Panc1 (cell line): ENCODE measurements at regions not wholly inside any gene's neighbourhood (a gene's known extent, or its start where the extent isn't known, plus 50 kb on each side); places are given as distances from the start of the nearest gene placed in this dataset.

Experiments
- ATAC-seq: fragments of 200-7000 bp; cut with Tn5 transposase; 2 replicates; pipeline ENCODE4 v1.9.1; 2020; ENCODE audit warnings: mild to moderate bottlenecking, moderate library complexity
- BruUV-seq: library from RNA; stranded (reverse); fragments of 400-500 nt; replicated peaks from 2 replicates; lab custom pipeline; 2021; lab: Mats Ljungman, UMichigan
- CTCF ChIA-PET: fragments of 300-600 bp; sonication (Branson Sonifier 250); formaldehyde crosslinking; loops from one replicate; lab custom pipeline; 2022; ENCODE audit warnings: antibody characterized with exemption; lab: Charles Lee
- POLR2A ChIA-PET: fragments of 300-600 bp; sonication (Branson Sonifier 250); formaldehyde crosslinking; loops from one replicate; lab custom pipeline; 2022; ENCODE audit warnings: antibody characterized with exemption; lab: Charles Lee
- DNase-seq: peaks from one replicate; pipeline ENCODE4 v3.0.0-alpha.2; 2010; ENCODE audit warnings: low read depth, low spot score
- H3K27ac ChIP-seq: 2 replicates; pipeline ENCODE4 v1.5.1; 2011; ENCODE audit warnings: mild to moderate bottlenecking, low read length, inconsistent platforms
- H3K27me3 ChIP-seq: fragments of 200-500 bp; sonication (Bioruptor generic); 2 replicates; pipeline ENCODE4 v1.6.0; 2014; ENCODE audit warnings: low read length, inconsistent platforms; ENCODE audit not compliant: control insufficient read depth, insufficient read depth
- H3K36me3 ChIP-seq: fragments of 200-500 bp; sonication (Bioruptor generic); 2 replicates; pipeline ENCODE4 v1.5.1; 2014; ENCODE audit warnings: inconsistent platforms, mild to moderate bottlenecking, low read length, moderate library complexity; ENCODE audit not compliant: control insufficient read depth, insufficient read depth
- H3K4me1 ChIP-seq: 2 replicates; pipeline ENCODE4 v1.5.1; 2011; ENCODE audit warnings: inconsistent platforms, mild to moderate bottlenecking, low read length, moderate library complexity; ENCODE audit not compliant: control insufficient read depth, insufficient read depth
- H3K4me3 ChIP-seq, 2 experiments: 2 replicates each; pipeline ENCODE4 v1.5.1; 2011 to 2012; ENCODE audit warnings: low read depth in 2 of 2, low read length in 2 of 2, mild to moderate bottlenecking in 2 of 2, inconsistent platforms in 1 of 2, moderate library complexity in 1 of 2
- H3K9me3 ChIP-seq: fragments of 200-500 bp; sonication (Bioruptor generic); 2 replicates; pipeline ENCODE4 v1.5.1; 2014; ENCODE audit warnings: low read depth, mild to moderate bottlenecking, inconsistent platforms, low read length, moderate library complexity; ENCODE audit not compliant: control insufficient read depth, insufficient read depth
- POLR2AphosphoS5 ChIP-seq: IDR thresholded peaks from 2 replicates; pipeline ENCODE4 v1.6.1; 2012; ENCODE audit warnings: mild to moderate bottlenecking, low read depth, low read length, moderate library complexity
- SIN3A ChIP-seq: IDR thresholded peaks from 2 replicates; pipeline ENCODE4 v1.6.1; 2012; ENCODE audit warnings: low read depth, mild to moderate bottlenecking, low read length, moderate library complexity, borderline replicate concordance; ENCODE audit not compliant: insufficient read depth
- TCF7L2 ChIP-seq: IDR thresholded peaks from 2 replicates; pipeline ENCODE4 v1.6.1; 2011; ENCODE audit warnings: mild to moderate bottlenecking, low read depth, low read length, inconsistent platforms
- in situ Hi-C: cut with HindIII; loops from 2 replicates; pipeline ENCODE4 v1.10.0; 2016; ENCODE audit warnings: low sequenced_read_pairs, low pct_unique_long_range_greater_than_20kb
- intact Hi-C: fragments of 100-400 bp; cut with micrococcal nuclease; formaldehyde crosslinking; loops from one replicate; pipeline ENCODE4 v1.10.0; 2022; ENCODE audit not compliant: unreplicated experiment
- TF ChIP-seq, protein P1 (sequence below), 2 experiments: IDR thresholded peaks; 2 replicates each; pipeline ENCODE4 v1.6.1; 2011 to 2012; ENCODE audit warnings: low read depth in 2 of 2, control low read depth in 1 of 2, low read length in 1 of 2, mild to moderate bottlenecking in 1 of 2, moderate library complexity in 1 of 2; ENCODE audit not compliant: insufficient read depth in 1 of 2
- TF ChIP-seq, protein P2 (sequence below): fragments of 450-650 bp; IDR thresholded peaks from 2 replicates; pipeline ENCODE4 v1.5.1; 2017; ENCODE audit warnings: mild to moderate bottlenecking

DNA sequence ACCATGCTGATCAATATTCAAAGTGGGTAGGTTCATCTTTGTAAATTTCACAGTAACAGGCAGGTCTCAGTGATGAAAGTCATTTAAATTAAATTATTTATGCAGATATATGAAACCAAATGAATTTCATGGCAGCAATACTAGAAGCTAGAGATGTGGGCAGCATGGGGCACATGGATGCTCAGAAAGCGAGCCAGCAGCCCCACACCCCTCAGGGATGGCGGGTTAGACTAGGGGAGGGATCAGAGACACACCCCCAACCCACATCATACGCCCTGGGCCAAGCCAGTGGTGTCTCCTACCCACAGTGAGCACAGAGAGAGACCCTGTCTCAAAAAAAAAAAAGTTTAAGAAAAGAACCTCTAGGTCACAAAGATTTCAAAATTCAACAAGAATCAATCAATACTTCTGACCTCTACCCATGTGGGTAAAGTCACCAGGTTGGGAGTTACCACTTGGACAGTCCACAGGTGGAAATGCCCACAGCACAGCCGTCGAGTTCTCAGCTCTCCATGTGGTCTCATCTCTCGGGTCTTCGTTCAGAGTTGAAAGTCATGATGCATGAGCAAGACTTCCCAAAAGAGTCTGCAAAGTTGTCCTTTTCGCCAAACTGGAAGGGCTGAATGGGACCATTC is 79.3 kb upstream of the PPP2R2D start:
- intact Hi-C loops = no loop called here
- ChIA-PET POLR2A (no interaction called here), CTCF (no interaction called here)
- no peak overlapping the region for H3K27ac ChIP-seq
- in situ Hi-C loops = no loop called here
- no peaks in the 10 kb centered on the region for H3K36me3 ChIP-seq
- peaks cover 7% of the 10 kb centered on the region for H3K27me3 ChIP-seq
- no peak overlapping the region for H3K4me3 ChIP-seq
- TF ChIP-seq TCF7L2 = no peak
- no peak for TF ChIP-seq SIN3A
- TF ChIP-seq, protein P1, sequence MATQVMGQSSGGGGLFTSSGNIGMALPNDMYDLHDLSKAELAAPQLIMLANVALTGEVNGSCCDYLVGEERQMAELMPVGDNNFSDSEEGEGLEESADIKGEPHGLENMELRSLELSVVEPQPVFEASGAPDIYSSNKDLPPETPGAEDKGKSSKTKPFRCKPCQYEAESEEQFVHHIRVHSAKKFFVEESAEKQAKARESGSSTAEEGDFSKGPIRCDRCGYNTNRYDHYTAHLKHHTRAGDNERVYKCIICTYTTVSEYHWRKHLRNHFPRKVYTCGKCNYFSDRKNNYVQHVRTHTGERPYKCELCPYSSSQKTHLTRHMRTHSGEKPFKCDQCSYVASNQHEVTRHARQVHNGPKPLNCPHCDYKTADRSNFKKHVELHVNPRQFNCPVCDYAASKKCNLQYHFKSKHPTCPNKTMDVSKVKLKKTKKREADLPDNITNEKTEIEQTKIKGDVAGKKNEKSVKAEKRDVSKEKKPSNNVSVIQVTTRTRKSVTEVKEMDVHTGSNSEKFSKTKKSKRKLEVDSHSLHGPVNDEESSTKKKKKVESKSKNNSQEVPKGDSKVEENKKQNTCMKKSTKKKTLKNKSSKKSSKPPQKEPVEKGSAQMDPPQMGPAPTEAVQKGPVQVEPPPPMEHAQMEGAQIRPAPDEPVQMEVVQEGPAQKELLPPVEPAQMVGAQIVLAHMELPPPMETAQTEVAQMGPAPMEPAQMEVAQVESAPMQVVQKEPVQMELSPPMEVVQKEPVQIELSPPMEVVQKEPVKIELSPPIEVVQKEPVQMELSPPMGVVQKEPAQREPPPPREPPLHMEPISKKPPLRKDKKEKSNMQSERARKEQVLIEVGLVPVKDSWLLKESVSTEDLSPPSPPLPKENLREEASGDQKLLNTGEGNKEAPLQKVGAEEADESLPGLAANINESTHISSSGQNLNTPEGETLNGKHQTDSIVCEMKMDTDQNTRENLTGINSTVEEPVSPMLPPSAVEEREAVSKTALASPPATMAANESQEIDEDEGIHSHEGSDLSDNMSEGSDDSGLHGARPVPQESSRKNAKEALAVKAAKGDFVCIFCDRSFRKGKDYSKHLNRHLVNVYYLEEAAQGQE (IDR thresholded peaks at IDR 0.05; ENCODE audit: insufficient read depth in 1 of 2, low read depth in 2 of 2, low read length in 1 of 2) = no peak
- TF ChIP-seq, protein P2, sequence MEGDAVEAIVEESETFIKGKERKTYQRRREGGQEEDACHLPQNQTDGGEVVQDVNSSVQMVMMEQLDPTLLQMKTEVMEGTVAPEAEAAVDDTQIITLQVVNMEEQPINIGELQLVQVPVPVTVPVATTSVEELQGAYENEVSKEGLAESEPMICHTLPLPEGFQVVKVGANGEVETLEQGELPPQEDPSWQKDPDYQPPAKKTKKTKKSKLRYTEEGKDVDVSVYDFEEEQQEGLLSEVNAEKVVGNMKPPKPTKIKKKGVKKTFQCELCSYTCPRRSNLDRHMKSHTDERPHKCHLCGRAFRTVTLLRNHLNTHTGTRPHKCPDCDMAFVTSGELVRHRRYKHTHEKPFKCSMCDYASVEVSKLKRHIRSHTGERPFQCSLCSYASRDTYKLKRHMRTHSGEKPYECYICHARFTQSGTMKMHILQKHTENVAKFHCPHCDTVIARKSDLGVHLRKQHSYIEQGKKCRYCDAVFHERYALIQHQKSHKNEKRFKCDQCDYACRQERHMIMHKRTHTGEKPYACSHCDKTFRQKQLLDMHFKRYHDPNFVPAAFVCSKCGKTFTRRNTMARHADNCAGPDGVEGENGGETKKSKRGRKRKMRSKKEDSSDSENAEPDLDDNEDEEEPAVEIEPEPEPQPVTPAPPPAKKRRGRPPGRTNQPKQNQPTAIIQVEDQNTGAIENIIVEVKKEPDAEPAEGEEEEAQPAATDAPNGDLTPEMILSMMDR = no peak
- no peak for TF ChIP-seq POLR2AphosphoS5
- H3K4me1 ChIP-seq = peaks cover 18% of the 10 kb centered on the region
- BruUV-seq = no TSS peak
- no peak for ATAC-seq
- no peaks in the 10 kb centered on the region for H3K9me3 ChIP-seq
- no peak for DNase-seq

DNA sequence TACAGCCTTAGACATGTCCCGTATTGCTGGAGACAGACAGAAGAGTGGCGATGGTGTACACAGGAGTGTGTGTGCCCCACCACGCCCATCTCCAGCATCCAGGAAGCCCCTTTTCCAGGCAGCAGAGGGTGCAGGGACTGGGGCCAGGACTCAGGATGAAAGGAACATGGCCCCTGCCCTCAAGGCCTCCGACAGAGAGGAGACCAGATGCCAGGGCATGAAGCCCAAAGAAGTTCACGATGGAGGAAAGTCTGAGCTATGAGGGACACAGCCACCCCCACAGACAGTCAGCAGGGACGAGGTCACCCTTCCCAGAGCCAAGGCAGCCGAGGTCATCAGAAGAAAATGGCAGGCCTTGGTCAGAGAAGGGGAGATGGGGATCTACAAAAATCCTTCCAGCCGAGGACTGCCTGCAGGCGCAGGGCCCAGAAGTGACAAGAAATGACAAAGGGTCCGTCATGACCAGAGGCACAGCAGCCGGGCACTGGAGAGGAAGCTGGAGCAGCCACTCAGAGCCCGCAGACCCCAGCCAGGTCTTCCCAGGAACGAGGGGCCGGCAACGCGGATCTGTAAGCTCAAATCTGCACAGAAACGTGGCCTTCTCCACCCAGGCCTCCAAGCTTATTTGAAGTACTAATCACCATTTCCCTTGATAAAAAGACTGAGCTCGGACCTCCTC is 78.7 kb upstream of the PPP2R2D start:
- CTCF ChIA-PET = no interaction called here

More for the DNA sequence above, 78.7 kb upstream of the PPP2R2D start:
- intact Hi-C loops = no loop called here
- H3K27me3 ChIP-seq = peaks cover 2% of the 10 kb centered on the region
- H3K9me3 ChIP-seq = no peaks in the 10 kb centered on the region
- ATAC-seq = no peak
- no peak overlapping the region for H3K27ac ChIP-seq
- TF ChIP-seq, protein P1 (IDR thresholded peaks at IDR 0.05; ENCODE audit: insufficient read depth in 1 of 2, low read depth in 2 of 2, low read length in 1 of 2) = no peak
- no peak for TF ChIP-seq TCF7L2
- no peak for TF ChIP-seq POLR2AphosphoS5
- no peak for TF ChIP-seq SIN3A
- TF ChIP-seq, protein P2 = no peak
- in situ Hi-C loops = no loop called here
- no peaks in the 10 kb centered on the region for H3K36me3 ChIP-seq
- peaks cover 18% of the 10 kb centered on the region for H3K4me1 ChIP-seq
- DNase-seq = no peak
- no TSS peak for BruUV-seq
- no peak overlapping the region for H3K4me3 ChIP-seq
- POLR2A ChIA-PET = no interaction called here
